Adrenal gland (tissue), 9 donors: ENCODE measurements at regions not wholly inside any gene's neighbourhood (a gene's known extent, or its start where the extent isn't known, plus 50 kb on each side); places are given as distances from the start of the nearest gene placed in this dataset.

Source experiments
- DNase-seq, 7 donors: peaks; one replicate each; pipeline ENCODE4 v3.0.0-alpha.2; 2019 to 2020
- H3K27ac ChIP-seq, 5 donors: fragments of 200-600 bp; sonication (generic) in 4 of 5; 1 replicate in 3 of 5; 2 replicates in 2 of 5; pipeline versions ENCODE4 v1.5.1 to v1.8.0; 2016 to 2020; ENCODE audit warnings: mild to moderate bottlenecking in 1 of 5
- H3K27me3 ChIP-seq: fragments of 200-600 bp; 2 replicates; pipeline ENCODE4 v1.8.0; 2021
- H3K36me3 ChIP-seq, 2 donors: fragments of 200-600 bp; replicated peaks in 1 of 2; 1 replicate in 1 of 2; 2 replicates in 1 of 2; pipeline versions ENCODE4 v1.5.1 to v1.8.0; 2018 to 2022
- H3K4me1 ChIP-seq, 2 donors: fragments of 200-600 bp; replicated peaks in 1 of 2; 1 replicate in 1 of 2; 2 replicates in 1 of 2; pipeline versions ENCODE4 v1.5.1 to v1.8.0; 2018 to 2021
- H3K4me3 ChIP-seq, 4 donors: fragments of 200-600 bp; sonication (generic) in 3 of 4; one replicate each; pipeline ENCODE4 v1.5.1; 2016 to 2018
- H3K9me3 ChIP-seq, 3 donors: fragments of 200-600 bp; sonication (generic) in 1 of 3; replicated peaks in 1 of 3; 1 replicate in 2 of 3; 2 replicates in 1 of 3; pipeline versions ENCODE4 v1.5.1 to v1.8.0; 2016 to 2021
- POLR2A ChIP-seq, 2 donors: fragments of 450-650 bp; IDR thresholded peaks; one replicate each; pipeline ENCODE4 v1.6.1; 2017; ENCODE audit warnings: antibody characterized with exemption in 2 of 2, mild to moderate bottlenecking in 2 of 2, moderate library complexity in 1 of 2
- WGBS, 4 donors: extraction: QIAGEN DNeasy Blood & Tissue Kit in 2 of 4; methylation state at CpG; one replicate each; pipeline versions ENCODE4 v1.1.5 to v1.1.7; 2013 to 2017; 5-methylcytosine and 5-hydroxymethylcytosine counted together
- intact Hi-C, 2 donors: fragments of 100-400 bp; cut with DNase I; formaldehyde crosslinking; loops; one replicate each; pipeline versions ENCODE4 v1.14.1 to v1.15.0; 2022 to 2023
- TF ChIP-seq, protein P1 (sequence below), 6 experiments: fragments of 450-650 bp in 4 of 6; fragments of 200-600 bp in 2 of 6; sonication (generic) in 1 of 6; IDR thresholded peaks; 1 replicate in 5 of 6; 2 replicates in 1 of 6; pipeline versions ENCODE4 v1.5.1 to v1.8.0; 2016 to 2021; ENCODE audit warnings: antibody characterized with exemption in 6 of 6, mild to moderate bottlenecking in 2 of 6, moderate library complexity in 1 of 6
- donor health status: healthy with polysubstance abuse.
- donor health status: Bipolar disorder and iron deficiency.
- donor health status: DM: yes; HTN: yes; CAD: no.
- donor health status: DM: no; HTN: no; CAD: no.
- donor health status: DM: no; HTN: no; CAD: no.

DNA sequence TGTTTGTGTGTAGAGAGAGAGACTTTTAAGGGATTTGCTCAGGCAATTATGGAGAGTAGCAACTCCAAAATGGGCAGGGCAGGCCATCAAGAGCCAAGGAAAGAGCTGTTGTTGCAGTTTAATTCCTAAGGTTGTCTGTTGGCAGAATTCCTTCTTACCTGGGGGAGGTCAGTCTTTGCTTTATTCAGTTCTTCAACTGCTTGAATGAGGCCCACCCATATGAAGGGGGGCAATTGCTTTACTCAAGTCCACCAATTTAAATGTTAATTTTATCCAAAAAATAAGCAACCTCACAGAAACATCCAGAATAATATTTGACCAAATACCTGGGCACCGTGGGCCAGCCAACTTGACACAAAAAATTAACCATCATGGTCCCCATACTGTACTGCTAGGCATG, 137.7 kb upstream of the KLHL25 start:
- WGBS, 4 donors, result 90 to 100% (median 93%) methylated on average over 1 of the region's 1 CpG
- H3K4me3 ChIP-seq, result no peak overlapping the region
- DNase-seq, result no peak
- no peaks in the 10 kb centered on the region for H3K36me3 ChIP-seq
- no peak overlapping the region for H3K27ac ChIP-seq
- TF ChIP-seq, protein P1, sequence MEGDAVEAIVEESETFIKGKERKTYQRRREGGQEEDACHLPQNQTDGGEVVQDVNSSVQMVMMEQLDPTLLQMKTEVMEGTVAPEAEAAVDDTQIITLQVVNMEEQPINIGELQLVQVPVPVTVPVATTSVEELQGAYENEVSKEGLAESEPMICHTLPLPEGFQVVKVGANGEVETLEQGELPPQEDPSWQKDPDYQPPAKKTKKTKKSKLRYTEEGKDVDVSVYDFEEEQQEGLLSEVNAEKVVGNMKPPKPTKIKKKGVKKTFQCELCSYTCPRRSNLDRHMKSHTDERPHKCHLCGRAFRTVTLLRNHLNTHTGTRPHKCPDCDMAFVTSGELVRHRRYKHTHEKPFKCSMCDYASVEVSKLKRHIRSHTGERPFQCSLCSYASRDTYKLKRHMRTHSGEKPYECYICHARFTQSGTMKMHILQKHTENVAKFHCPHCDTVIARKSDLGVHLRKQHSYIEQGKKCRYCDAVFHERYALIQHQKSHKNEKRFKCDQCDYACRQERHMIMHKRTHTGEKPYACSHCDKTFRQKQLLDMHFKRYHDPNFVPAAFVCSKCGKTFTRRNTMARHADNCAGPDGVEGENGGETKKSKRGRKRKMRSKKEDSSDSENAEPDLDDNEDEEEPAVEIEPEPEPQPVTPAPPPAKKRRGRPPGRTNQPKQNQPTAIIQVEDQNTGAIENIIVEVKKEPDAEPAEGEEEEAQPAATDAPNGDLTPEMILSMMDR (IDR thresholded peaks at IDR 0.05), result no peak
- TF ChIP-seq POLR2A (IDR thresholded peaks at IDR 0.05), result no peak
- intact Hi-C loops, result no loop called here
- no peaks in the 10 kb centered on the region for H3K9me3 ChIP-seq
- H3K27me3 ChIP-seq, result no peaks in the 10 kb centered on the region
- H3K4me1 ChIP-seq, result no peaks in the 10 kb centered on the region

DNA sequence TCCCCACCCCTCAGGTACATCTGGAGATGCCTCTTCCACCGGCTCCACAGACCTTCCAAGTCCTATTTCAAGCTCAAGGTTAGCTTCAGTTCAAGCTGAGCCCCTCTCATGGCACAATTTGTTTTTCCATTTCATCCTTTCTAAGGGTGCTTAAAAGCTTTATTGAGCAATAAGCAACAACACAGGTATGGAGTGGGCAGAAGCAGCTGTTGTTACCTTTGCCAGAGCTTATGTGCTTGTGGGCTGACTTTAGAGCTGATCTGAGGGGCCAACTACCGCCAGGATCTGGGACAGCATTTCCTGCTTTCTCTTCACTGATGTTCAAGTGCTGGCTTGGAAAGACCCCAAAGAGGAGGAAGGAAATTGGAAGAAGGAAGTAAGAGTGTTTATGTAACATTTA, 140.0 kb upstream of the KLHL25 start:
- H3K9me3 ChIP-seq, result no peaks in the 10 kb centered on the region
- no peak for DNase-seq
- no peaks in the 10 kb centered on the region for H3K4me1 ChIP-seq
- WGBS, 4 donors, result 35 to 66% (median 53%) methylated on average over 2 of the region's 2 CpGs
- intact Hi-C loops, result no loop called here
- TF ChIP-seq, protein P1 (IDR thresholded peaks at IDR 0.05), result no peak
- TF ChIP-seq POLR2A (IDR thresholded peaks at IDR 0.05), result no peak
- H3K27ac ChIP-seq, result no peak overlapping the region
- no peak overlapping the region for H3K4me3 ChIP-seq
- H3K36me3 ChIP-seq, result no peaks in the 10 kb centered on the region
- H3K27me3 ChIP-seq, result no peaks in the 10 kb centered on the region

DNA sequence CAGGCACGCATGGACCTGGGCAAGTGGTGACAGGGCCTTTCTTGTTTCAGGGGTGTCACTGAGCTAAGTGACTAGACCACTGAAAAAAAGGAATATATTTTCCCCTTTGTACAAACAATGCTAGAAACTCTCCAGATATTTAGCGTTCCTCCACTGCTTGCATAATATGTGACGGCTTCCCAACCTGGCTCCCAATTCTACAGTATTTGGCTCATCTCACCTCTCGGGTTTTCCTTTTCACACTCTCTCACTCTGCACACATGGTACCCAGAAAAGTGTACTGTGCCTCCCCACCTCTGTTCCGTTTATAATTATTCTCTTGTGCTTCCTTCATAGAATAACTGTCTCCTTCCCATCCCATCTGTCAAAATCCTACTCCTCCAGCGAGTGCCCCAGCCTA, 140.5 kb upstream of the KLHL25 start:
- Histone ChIP-seq H3K9me3 (no peaks in the 10 kb centered on the region), H3K4me3 (no peak overlapping the region), H3K36me3 (no peaks in the 10 kb centered on the region), H3K27ac (no peak overlapping the region), H3K4me1 (no peaks in the 10 kb centered on the region), H3K27me3 (no peaks in the 10 kb centered on the region)
- 89 to 96% (median 93%) methylated on average over 6 of the region's 6 CpGs for WGBS, 4 donors
- DNase-seq, result no peak
- TF ChIP-seq, protein P1 (IDR thresholded peaks at IDR 0.05), result no peak
- TF ChIP-seq POLR2A (IDR thresholded peaks at IDR 0.05), result no peak
- intact Hi-C loops, result no loop called here

DNA sequence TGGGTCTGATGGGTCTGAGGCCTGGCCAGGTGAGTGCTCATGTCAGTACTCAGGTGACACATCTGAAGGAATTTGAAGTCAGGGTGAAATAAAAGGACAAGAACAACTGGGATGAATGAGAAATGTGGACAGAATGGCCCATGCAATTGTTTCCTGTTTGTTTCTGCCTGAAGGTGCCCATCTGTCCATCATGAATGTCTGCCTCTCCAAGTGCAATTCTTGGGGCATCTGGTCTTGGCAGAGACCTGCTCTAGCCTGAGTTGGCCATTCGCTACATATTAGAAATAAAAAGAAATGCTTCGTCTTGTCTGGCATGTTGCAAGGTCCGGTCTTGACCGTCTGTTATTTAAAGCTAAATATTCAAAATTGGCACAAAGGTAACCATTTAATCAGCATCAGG, 142.0 kb upstream of the AGBL1 start:
- intact Hi-C loops, result no loop called here
- 86 to 93% (median 91%) methylated on average over 4 of the region's 4 CpGs for WGBS, 4 donors
- no peak for TF ChIP-seq POLR2A (IDR thresholded peaks at IDR 0.05)
- TF ChIP-seq, protein P1 (IDR thresholded peaks at IDR 0.05), result no peak
- H3K27ac ChIP-seq, result no peak overlapping the region
- no peaks in the 10 kb centered on the region for H3K4me1 ChIP-seq
- H3K4me3 ChIP-seq, result no peak overlapping the region
- no peaks in the 10 kb centered on the region for H3K36me3 ChIP-seq
- no peaks in the 10 kb centered on the region for H3K9me3 ChIP-seq
- no peak for DNase-seq
- H3K27me3 ChIP-seq, result no peaks in the 10 kb centered on the region
